ENCODE measurements at regions not wholly inside any gene's neighbourhood (a gene's known extent, or its start where the extent isn't known, plus 50 kb on each side); places are given as distances from the start of the nearest gene placed in this dataset.

DNA sequence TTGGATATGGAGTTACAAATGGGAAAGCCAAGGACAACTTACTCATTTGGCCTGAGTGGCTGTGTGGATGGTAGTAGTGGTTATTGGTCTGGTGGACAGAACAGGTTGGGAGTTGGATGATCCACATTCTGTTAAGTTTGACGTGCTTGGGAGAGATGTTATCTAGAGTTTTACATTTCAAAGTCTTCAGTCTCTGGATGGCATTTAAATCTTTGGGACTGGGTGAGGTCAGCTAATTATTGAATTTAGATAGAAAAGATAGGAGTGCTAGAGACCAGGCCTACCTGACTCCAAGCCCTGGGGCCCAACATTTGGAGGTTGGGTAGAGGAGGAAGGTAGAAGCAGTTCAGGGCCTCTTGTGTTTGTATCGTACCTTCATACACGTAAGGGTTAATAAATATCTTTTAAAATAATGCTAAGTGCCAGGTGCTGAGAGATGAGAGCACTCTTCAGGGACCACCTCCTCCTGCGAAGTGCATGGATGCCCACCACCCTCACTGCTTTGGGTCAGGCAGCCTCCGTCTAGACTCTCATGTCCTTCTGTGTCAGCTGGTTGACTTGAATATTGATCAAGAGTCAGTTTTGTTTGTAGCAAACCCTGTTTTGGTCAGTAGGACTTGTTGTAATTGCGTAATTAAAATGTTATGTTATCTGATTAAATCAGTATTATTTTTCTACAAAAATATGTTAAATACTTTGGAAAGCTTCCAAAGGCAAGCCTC, 460.4 kb upstream of the RGS6 start:
- Histone ChIP-seq H3K9me3 (ENCODE audit: control insufficient read depth in 4 of 4, insufficient read depth in 3 of 4, low read length in 3 of 4) (no peaks in the 10 kb centered on the region), H3K27me3 (ENCODE audit: control insufficient read depth in 3 of 3, insufficient read depth in 3 of 3, low read length in 2 of 3) (no peaks in the 10 kb centered on the region), H3K4me1 (ENCODE audit: control insufficient read depth in 5 of 5, insufficient read depth in 5 of 5, low read length in 5 of 5) (peaks cover 3 to 32% (median 5%) of the 10 kb centered on the region in 5 donors), H3K9ac (ENCODE audit: insufficient read depth in 1 of 2, low read length in 2 of 2) (no peak overlapping the region), H3K4me3 (no peak overlapping the region), H3K27ac (ENCODE audit: low read depth in 1 of 2, low read length in 1 of 2) (no peak overlapping the region), H3K36me3 (ENCODE audit: control insufficient read depth in 4 of 4, insufficient read depth in 4 of 4, low read length in 4 of 4) (peaks cover 0 to 1% (median 0%) of the 10 kb centered on the region in 4 donors)
- DNase-seq, result no peak
- ATAC-seq (ENCODE audit: insufficient read depth, low FRiP score), result no peak
- TF ChIP-seq, protein P1, sequence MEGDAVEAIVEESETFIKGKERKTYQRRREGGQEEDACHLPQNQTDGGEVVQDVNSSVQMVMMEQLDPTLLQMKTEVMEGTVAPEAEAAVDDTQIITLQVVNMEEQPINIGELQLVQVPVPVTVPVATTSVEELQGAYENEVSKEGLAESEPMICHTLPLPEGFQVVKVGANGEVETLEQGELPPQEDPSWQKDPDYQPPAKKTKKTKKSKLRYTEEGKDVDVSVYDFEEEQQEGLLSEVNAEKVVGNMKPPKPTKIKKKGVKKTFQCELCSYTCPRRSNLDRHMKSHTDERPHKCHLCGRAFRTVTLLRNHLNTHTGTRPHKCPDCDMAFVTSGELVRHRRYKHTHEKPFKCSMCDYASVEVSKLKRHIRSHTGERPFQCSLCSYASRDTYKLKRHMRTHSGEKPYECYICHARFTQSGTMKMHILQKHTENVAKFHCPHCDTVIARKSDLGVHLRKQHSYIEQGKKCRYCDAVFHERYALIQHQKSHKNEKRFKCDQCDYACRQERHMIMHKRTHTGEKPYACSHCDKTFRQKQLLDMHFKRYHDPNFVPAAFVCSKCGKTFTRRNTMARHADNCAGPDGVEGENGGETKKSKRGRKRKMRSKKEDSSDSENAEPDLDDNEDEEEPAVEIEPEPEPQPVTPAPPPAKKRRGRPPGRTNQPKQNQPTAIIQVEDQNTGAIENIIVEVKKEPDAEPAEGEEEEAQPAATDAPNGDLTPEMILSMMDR (IDR thresholded peaks at IDR 0.05; ENCODE audit: control extremely low read depth, extremely low read depth), result no peak
- 94 to 96% methylated on average over 6 of the region's 6 CpGs for WGBS, 2 donors

GRCh38 chr14:71472356-71473340, 459.6 kb upstream of the RGS6 start:
- Histone ChIP-seq H3K27ac (ENCODE audit: low read depth in 1 of 2, low read length in 1 of 2) (no peak overlapping the region), H3K9ac (ENCODE audit: insufficient read depth in 1 of 2, low read length in 2 of 2) (no peak overlapping the region), H3K9me3 (ENCODE audit: control insufficient read depth in 4 of 4, insufficient read depth in 3 of 4, low read length in 3 of 4) (no peaks in the 10 kb centered on the region)

DNA sequence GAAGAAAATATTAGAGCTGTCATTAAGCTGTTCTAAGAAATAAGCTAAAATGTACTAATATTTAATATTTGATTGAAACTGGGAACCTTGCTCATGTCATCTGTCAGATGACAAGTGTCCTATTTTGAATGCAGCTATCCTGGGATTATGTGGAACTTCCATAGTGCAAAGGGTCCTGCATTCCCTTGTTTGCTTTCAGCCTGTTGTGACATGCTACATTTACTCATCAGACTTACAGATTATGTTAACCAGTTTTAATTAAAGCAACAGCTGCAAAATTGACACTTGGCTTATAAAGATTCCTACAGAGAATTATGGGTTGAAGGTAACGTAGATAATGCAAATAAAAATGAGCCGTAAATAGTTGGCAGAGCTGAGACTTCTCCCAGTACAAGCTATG, 458.4 kb upstream of the RGS6 start:
- Histone ChIP-seq H3K27me3 (ENCODE audit: control insufficient read depth in 3 of 3, insufficient read depth in 3 of 3, low read length in 2 of 3) (no peaks in the 10 kb centered on the region), H3K9me3 (ENCODE audit: control insufficient read depth in 4 of 4, insufficient read depth in 3 of 4, low read length in 3 of 4) (no peaks in the 10 kb centered on the region), H3K4me3 (no peak overlapping the region), H3K9ac (ENCODE audit: insufficient read depth in 1 of 2, low read length in 2 of 2) (no peak overlapping the region), H3K27ac (ENCODE audit: low read depth in 1 of 2, low read length in 1 of 2) (no peak overlapping the region), H3K4me1 (ENCODE audit: control insufficient read depth in 5 of 5, insufficient read depth in 5 of 5, low read length in 5 of 5) (peaks cover 3 to 26% (median 5%) of the 10 kb centered on the region in 5 donors), H3K36me3 (ENCODE audit: control insufficient read depth in 4 of 4, insufficient read depth in 4 of 4, low read length in 4 of 4) (peaks cover 0 to 1% (median 0%) of the 10 kb centered on the region in 4 donors)
- DNase-seq (no peak), ATAC-seq (ENCODE audit: insufficient read depth, low FRiP score) (no peak)
- 96% methylated on average over 2 of the region's 2 CpGs for WGBS, 2 donors
- TF ChIP-seq, protein P1 (IDR thresholded peaks at IDR 0.05; ENCODE audit: control extremely low read depth, extremely low read depth), result no peak

More at GRCh38 chr14:71472356-71473340, 459.6 kb upstream of the RGS6 start:
- WGBS, 2 donors, result 87 to 91% methylated on average over 4 of the region's 4 CpGs
- DNase-seq (no peak), ATAC-seq (ENCODE audit: insufficient read depth, low FRiP score) (no peak)
- Histone ChIP-seq H3K36me3 (ENCODE audit: control insufficient read depth in 4 of 4, insufficient read depth in 4 of 4, low read length in 4 of 4) (peaks cover 0 to 1% (median 0%) of the 10 kb centered on the region in 4 donors), H3K27me3 (ENCODE audit: control insufficient read depth in 3 of 3, insufficient read depth in 3 of 3, low read length in 2 of 3) (no peaks in the 10 kb centered on the region), H3K4me3 (no peak overlapping the region), H3K4me1 (ENCODE audit: control insufficient read depth in 5 of 5, insufficient read depth in 5 of 5, low read length in 5 of 5) (peaks cover 3 to 27% (median 5%) of the 10 kb centered on the region in 5 donors)
- TF ChIP-seq, protein P1 (IDR thresholded peaks at IDR 0.05; ENCODE audit: control extremely low read depth, extremely low read depth), result no peak

Data from lung (tissue), 11 donors.